ENCODE measurements at regions not wholly inside any gene's neighbourhood (a gene's known extent, or its start where the extent isn't known, plus 50 kb on each side); places are given as distances from the start of the nearest gene placed in this dataset.

GRCh38 chr6:106882601-106883518 lies 91.7 kb downstream of the CD24 start:
- TF ChIP-seq, protein P1, sequence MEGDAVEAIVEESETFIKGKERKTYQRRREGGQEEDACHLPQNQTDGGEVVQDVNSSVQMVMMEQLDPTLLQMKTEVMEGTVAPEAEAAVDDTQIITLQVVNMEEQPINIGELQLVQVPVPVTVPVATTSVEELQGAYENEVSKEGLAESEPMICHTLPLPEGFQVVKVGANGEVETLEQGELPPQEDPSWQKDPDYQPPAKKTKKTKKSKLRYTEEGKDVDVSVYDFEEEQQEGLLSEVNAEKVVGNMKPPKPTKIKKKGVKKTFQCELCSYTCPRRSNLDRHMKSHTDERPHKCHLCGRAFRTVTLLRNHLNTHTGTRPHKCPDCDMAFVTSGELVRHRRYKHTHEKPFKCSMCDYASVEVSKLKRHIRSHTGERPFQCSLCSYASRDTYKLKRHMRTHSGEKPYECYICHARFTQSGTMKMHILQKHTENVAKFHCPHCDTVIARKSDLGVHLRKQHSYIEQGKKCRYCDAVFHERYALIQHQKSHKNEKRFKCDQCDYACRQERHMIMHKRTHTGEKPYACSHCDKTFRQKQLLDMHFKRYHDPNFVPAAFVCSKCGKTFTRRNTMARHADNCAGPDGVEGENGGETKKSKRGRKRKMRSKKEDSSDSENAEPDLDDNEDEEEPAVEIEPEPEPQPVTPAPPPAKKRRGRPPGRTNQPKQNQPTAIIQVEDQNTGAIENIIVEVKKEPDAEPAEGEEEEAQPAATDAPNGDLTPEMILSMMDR (IDR thresholded peaks at IDR 0.05; ENCODE audit: insufficient read depth, low read length, poor library complexity, severe bottlenecking): no peak
- TF ChIP-seq EZH2phosphoT487 (conservative IDR thresholded peaks at IDR 0.05; ENCODE audit: low read length): no peak

Data from SU-DHL-6 (cell line).